Fibroblast of lung (primary cell): ENCODE measurements at regions not wholly inside any gene's neighbourhood (a gene's known extent, or its start where the extent isn't known, plus 50 kb on each side); places are given as distances from the start of the nearest gene placed in this dataset.
"Not testable (repeated sequence)": the region's sequence is repeated elsewhere in the genome, so short reads cannot be mapped to it uniquely, and the experiment has no call there.

ENCODE experiments used
- CTCF ChIP-seq, 2 donors: IDR thresholded peaks in 1 of 2; conservative IDR thresholded peaks in 1 of 2; 1 replicate in 1 of 2; 2 replicates in 1 of 2; pipeline ENCODE4 v1.5.1; 2011 to 2012; ENCODE audit warnings: low read length in 2 of 2, control low read depth in 1 of 2, inconsistent platforms in 1 of 2, low read depth in 1 of 2, mild to moderate bottlenecking in 1 of 2
- EZH2 ChIP-seq: IDR thresholded peaks from 2 replicates; pipeline ENCODE4 v1.5.1; 2012; ENCODE audit warnings: low read length, control low read depth, mild to moderate bottlenecking; ENCODE audit errors: missing control alignments

DNA sequence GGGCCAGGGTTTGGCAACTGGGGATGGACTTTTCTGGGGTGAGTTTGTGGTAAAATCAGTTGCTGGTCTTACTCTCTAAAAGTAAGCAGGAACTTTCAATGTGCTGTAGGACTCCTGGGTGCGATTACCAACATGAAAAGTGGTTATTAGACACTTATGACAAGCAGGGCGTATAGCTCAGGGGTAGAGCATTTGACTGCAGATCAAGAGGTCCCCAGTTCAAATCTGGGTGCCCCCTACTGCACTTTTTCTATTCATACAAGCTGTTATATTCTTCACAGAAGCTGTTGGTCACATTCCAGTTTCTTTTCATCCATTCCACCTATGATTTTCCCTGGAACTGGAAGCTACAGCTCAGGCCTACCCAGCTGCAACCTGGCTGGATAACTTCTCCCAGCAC is 100.2 kb upstream of the ZNF746 start:
- not testable (repeated sequence) for TF ChIP-seq CTCF (conservative IDR thresholded peaks at IDR 0.05 in 1 of 2, IDR thresholded peaks at IDR 0.05 in 1 of 2; ENCODE audit: low read depth in 1 of 2, low read length in 2 of 2); EZH2
